Putamen (tissue), 1 donor: ENCODE measurements at regions not wholly inside any gene's neighbourhood (a gene's known extent, or its start where the extent isn't known, plus 50 kb on each side); places are given as distances from the start of the nearest gene placed in this dataset.
"Not testable (repeated sequence)": the region's sequence is repeated elsewhere in the genome, so short reads cannot be mapped to it uniquely, and the experiment has no call there.

Source experiments
- DNase-seq: peaks from one replicate; pipeline ENCODE4 v3.0.0-alpha.2; 2016; ENCODE audit warnings: low spot score

GRCh38 chr2:58788402-58788801 lies 547.3 kb upstream of the FANCL start:
- no peak for DNase-seq

- no peak for DNase-seq
Measured at GRCh38 chr2:58770846-58771245, 529.7 kb upstream of the FANCL start.

- no peak for DNase-seq
Measured at GRCh38 chr2:58769864-58770234, 528.7 kb upstream of the FANCL start.

- no peak for DNase-seq
Measured at GRCh38 chr2:58769111-58769863, 528.2 kb upstream of the FANCL start.

- no peak for DNase-seq
Measured at GRCh38 chr2:58768715-58769080, 527.6 kb upstream of the FANCL start.

GRCh38 chr2:58767828-58768714 lies 526.9 kb upstream of the FANCL start:
- no peak for DNase-seq

GRCh38 chr2:58764338-58765104 lies 523.4 kb upstream of the FANCL start:
- DNase-seq: no peak

- peak; percentile 47 for DNase-seq
Measured at GRCh38 chr2:58762176-58762781, 521.2 kb upstream of the FANCL start.

GRCh38 chr2:58757971-58758370 lies 516.8 kb upstream of the FANCL start:
- DNase-seq: no peak

GRCh38 chr2:58756336-58756735 lies 515.2 kb upstream of the FANCL start:
- no peak for DNase-seq

GRCh38 chr2:58752507-58752906 lies 511.4 kb upstream of the FANCL start:
- not testable (repeated sequence) for DNase-seq

GRCh38 chr2:58751676-58752075 lies 510.6 kb upstream of the FANCL start:
- DNase-seq: not testable (repeated sequence)

- DNase-seq: no peak
Measured at GRCh38 chr2:58749041-58749440, 507.9 kb upstream of the FANCL start.

- DNase-seq: not testable (repeated sequence)
Measured at GRCh38 chr2:58745334-58745733, 504.2 kb upstream of the FANCL start.

- DNase-seq: peak; percentile 19
Measured at GRCh38 chr2:58740426-58740825, 499.3 kb upstream of the FANCL start.

- DNase-seq: no peak
Measured at GRCh38 chr2:58739033-58739432, 497.9 kb upstream of the FANCL start.

- DNase-seq: no peak
Measured at GRCh38 chr2:58734365-58734764, 493.2 kb upstream of the FANCL start.

GRCh38 chr2:58732999-58733398 lies 491.9 kb upstream of the FANCL start:
- no peak for DNase-seq

GRCh38 chr2:58731488-58731869 lies 490.4 kb upstream of the FANCL start:
- no peak for DNase-seq

GRCh38 chr2:58730764-58731487 lies 489.8 kb upstream of the FANCL start:
- DNase-seq: no peak

- no peak for DNase-seq
Measured at GRCh38 chr2:58727981-58728656, 487.0 kb upstream of the FANCL start.
